ENCODE measurements at regions not wholly inside any gene's neighbourhood (a gene's known extent, or its start where the extent isn't known, plus 50 kb on each side); places are given as distances from the start of the nearest gene placed in this dataset.

- H3K79me2 ChIP-seq (ENCODE audit: low read depth), result no peaks in the 10 kb centered on the region
- no peak overlapping the region for H2AFZ ChIP-seq (replicated peaks)
- TF ChIP-seq CTCF (IDR thresholded peaks at IDR 0.05) (no peak), EZH2 (IDR thresholded peaks at IDR 0.05) (no peak), EZH2phosphoT487 (IDR thresholded peaks at IDR 0.05) (no peak)
- no peaks in the 10 kb centered on the region for H3K36me3 ChIP-seq
- no peaks in the 10 kb centered on the region for H3K27me3 ChIP-seq
- DNase-seq (ENCODE audit: low spot score), result no peak
- Mint-ChIP-seq H3K4me3 (no peak overlapping the region), H3K27me3 (ENCODE audit: insufficient read depth, low read depth) (peaks cover 8% of the 10 kb centered on the region), H3K9me3 (peaks cover 28% of the 10 kb centered on the region), H3K36me3 (peaks cover 5% of the 10 kb centered on the region), H3K27ac (no peak overlapping the region), H3K4me1 (peaks cover 2% of the 10 kb centered on the region)
- H3K4me1 ChIP-seq, result no peaks in the 10 kb centered on the region
- no peaks in the 10 kb centered on the region for H3K9me3 ChIP-seq (ENCODE audit: low read depth)
- no peak overlapping the region for H3K4me3 ChIP-seq
- no peak overlapping the region for H3K27ac ChIP-seq
- H3F3A ChIP-seq (ENCODE audit: low read depth), result no peaks in the 10 kb centered on the region
- H3K9ac ChIP-seq, result no peak overlapping the region
- no peaks in the 10 kb centered on the region for H4K20me1 ChIP-seq (ENCODE audit: low read depth)
- no peak overlapping the region for H3K4me2 ChIP-seq
These were observed 227.2 kb downstream of the SNCA start for GRCh38 chr4:89609756-89610155.

- Histone ChIP-seq H3K4me1 (no peaks in the 10 kb centered on the region), H3K4me2 (no peak overlapping the region), H3K9me3 (ENCODE audit: low read depth) (no peaks in the 10 kb centered on the region), H3F3A (ENCODE audit: low read depth) (no peaks in the 10 kb centered on the region), H3K27me3 (no peaks in the 10 kb centered on the region), H3K79me2 (ENCODE audit: low read depth) (no peaks in the 10 kb centered on the region), H4K20me1 (ENCODE audit: low read depth) (no peaks in the 10 kb centered on the region), H2AFZ (replicated peaks) (no peak overlapping the region), H3K36me3 (no peaks in the 10 kb centered on the region), H3K27ac (no peak overlapping the region), H3K9ac (no peak overlapping the region), H3K4me3 (no peak overlapping the region)
- H3K4me3 Mint-ChIP-seq, result no peak overlapping the region
- TF ChIP-seq CTCF (IDR thresholded peaks at IDR 0.05) (no peak), EZH2 (IDR thresholded peaks at IDR 0.05) (no peak), EZH2phosphoT487 (IDR thresholded peaks at IDR 0.05) (no peak)
- no peak overlapping the region for H3K27ac Mint-ChIP-seq
- no peak for DNase-seq (ENCODE audit: low spot score)
- peaks cover 2% of the 10 kb centered on the region for H3K36me3 Mint-ChIP-seq
- peaks cover 13% of the 10 kb centered on the region for H3K9me3 Mint-ChIP-seq
- no peaks in the 10 kb centered on the region for H3K4me1 Mint-ChIP-seq
- H3K27me3 Mint-ChIP-seq (ENCODE audit: insufficient read depth, low read depth), result peaks cover 7% of the 10 kb centered on the region
These were observed 232.0 kb downstream of the SNCA start for GRCh38 chr4:89604951-89605350.

GRCh38 chr4:89599026-89599425 is 237.9 kb downstream of the SNCA start:
- Histone ChIP-seq H3K27me3 (peaks cover 45% of the 10 kb centered on the region), H3K9me3 (ENCODE audit: low read depth) (no peaks in the 10 kb centered on the region), H3K4me3 (no peak overlapping the region), H3K9ac (no peak overlapping the region), H4K20me1 (ENCODE audit: low read depth) (no peaks in the 10 kb centered on the region), H3K79me2 (ENCODE audit: low read depth) (no peaks in the 10 kb centered on the region), H3K4me1 (no peaks in the 10 kb centered on the region), H2AFZ (replicated peaks) (no peak overlapping the region), H3K27ac (no peak overlapping the region), H3F3A (ENCODE audit: low read depth) (no peaks in the 10 kb centered on the region), H3K4me2 (no peak overlapping the region), H3K36me3 (no peaks in the 10 kb centered on the region)
- no peak overlapping the region for H3K4me3 Mint-ChIP-seq
- H3K9me3 Mint-ChIP-seq, result peaks cover 2% of the 10 kb centered on the region
- no peaks in the 10 kb centered on the region for H3K36me3 Mint-ChIP-seq
- H3K27ac Mint-ChIP-seq, result no peak overlapping the region
- TF ChIP-seq CTCF (IDR thresholded peaks at IDR 0.05), result no peak
- no peak for TF ChIP-seq EZH2phosphoT487 (IDR thresholded peaks at IDR 0.05)
- TF ChIP-seq EZH2 (IDR thresholded peaks at IDR 0.05), result no peak
- H3K27me3 Mint-ChIP-seq (ENCODE audit: insufficient read depth, low read depth), result peaks cover 3% of the 10 kb centered on the region
- no peak for DNase-seq (ENCODE audit: low spot score)
- no peaks in the 10 kb centered on the region for H3K4me1 Mint-ChIP-seq

Measured in neural progenitor cell (in vitro differentiated cells).